Epithelial cell of proximal tubule (primary cell): ENCODE measurements at regions not wholly inside any gene's neighbourhood (a gene's known extent, or its start where the extent isn't known, plus 50 kb on each side); places are given as distances from the start of the nearest gene placed in this dataset.
A peak's percentile ranks its signal among the peaks of the same experiment; 100 is the strongest.
"Not testable (repeated sequence)": the region's sequence is repeated elsewhere in the genome, so short reads cannot be mapped to it uniquely, and the experiment has no call there.

Experiments
- DNase-seq: peaks from one replicate; pipeline ENCODE4 v3.0.0-alpha.2; 2011; ENCODE audit warnings: low read depth
- H3K4me3 ChIP-seq: 2 replicates; pipeline ENCODE4 v1.5.1; 2011; ENCODE audit warnings: low read depth, mild to moderate bottlenecking, low read length
- TF ChIP-seq, protein P1 (sequence below): conservative IDR thresholded peaks from 2 replicates; pipeline ENCODE4 v1.5.1; 2012; ENCODE audit warnings: low read depth, mild to moderate bottlenecking, low read length

DNA sequence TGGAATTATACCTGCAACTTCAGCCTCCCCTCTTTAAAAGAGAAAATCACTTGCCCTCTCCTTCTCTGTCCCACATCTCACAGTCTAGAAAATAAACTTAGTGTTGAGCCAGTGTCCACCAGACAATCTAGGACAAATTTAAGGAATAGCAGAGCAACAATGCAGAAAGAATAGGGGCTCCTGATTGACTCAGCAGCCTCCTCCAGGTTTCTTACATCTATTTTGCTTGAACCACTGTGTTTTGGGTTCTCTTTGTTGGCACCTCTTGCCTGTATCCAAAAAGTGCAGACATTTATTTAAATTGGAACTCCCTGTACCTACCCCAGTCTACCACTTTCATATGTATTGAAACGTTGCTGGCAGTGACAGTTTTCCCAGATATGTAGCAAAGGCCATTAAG, 133.7 kb upstream of the HSF2 start:
- TF ChIP-seq, protein P1, sequence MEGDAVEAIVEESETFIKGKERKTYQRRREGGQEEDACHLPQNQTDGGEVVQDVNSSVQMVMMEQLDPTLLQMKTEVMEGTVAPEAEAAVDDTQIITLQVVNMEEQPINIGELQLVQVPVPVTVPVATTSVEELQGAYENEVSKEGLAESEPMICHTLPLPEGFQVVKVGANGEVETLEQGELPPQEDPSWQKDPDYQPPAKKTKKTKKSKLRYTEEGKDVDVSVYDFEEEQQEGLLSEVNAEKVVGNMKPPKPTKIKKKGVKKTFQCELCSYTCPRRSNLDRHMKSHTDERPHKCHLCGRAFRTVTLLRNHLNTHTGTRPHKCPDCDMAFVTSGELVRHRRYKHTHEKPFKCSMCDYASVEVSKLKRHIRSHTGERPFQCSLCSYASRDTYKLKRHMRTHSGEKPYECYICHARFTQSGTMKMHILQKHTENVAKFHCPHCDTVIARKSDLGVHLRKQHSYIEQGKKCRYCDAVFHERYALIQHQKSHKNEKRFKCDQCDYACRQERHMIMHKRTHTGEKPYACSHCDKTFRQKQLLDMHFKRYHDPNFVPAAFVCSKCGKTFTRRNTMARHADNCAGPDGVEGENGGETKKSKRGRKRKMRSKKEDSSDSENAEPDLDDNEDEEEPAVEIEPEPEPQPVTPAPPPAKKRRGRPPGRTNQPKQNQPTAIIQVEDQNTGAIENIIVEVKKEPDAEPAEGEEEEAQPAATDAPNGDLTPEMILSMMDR = no peak
- H3K4me3 ChIP-seq = no peak overlapping the region
- DNase-seq = no peak

DNA sequence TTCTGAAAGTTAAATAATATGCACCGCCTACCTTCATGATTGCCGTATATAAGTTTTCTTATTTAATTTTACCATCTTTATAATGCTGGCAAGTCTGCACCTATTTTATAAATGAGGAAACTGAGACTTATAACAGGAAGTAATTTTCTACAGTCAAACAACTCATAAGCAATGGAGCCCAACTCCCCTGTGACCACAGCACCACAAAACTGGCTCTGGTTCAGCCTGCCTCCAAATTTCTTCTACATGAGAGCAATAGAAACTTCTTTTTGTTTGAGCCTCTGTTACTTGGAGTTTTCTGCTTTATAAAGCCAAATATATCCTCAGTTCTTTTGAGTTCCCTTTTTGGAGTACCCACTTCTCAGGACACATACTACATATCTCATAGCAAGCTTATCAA, 131.1 kb upstream of the HSF2 start:
- TF ChIP-seq, protein P1 = no peak
- DNase-seq = no peak
- H3K4me3 ChIP-seq = no peak overlapping the region

- peak; percentile 63 for DNase-seq
- no peak overlapping the region for H3K4me3 ChIP-seq
- TF ChIP-seq, protein P1 = no peak
Measured at GRCh38 chr6:122276637-122277036, 122.8 kb upstream of the HSF2 start.

- not testable (repeated sequence) for DNase-seq, H3K4me3 ChIP-seq
Measured at GRCh38 chr6:122280105-122281021, 119.1 kb upstream of the HSF2 start.

DNA sequence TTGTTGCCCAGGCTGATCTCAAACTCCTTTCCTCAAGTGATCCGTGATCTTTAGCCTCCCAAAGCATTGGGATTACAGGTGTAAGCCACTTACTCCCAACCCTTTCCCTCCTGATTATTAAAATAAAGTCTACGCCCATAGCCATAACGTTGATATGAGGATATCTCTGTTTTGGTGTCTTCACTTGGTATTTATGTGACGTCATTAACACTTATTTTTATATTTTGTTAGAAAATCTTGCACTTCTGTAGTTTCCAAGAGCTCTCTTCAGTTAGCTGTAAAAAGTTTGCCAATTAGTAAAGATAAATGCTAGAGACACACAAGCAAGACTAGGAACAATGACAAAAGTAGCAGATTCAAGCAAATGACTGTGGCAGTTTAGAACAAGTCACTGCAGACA, 115.6 kb upstream of the HSF2 start:
- TF ChIP-seq, protein P1 = no peak

GRCh38 chr6:122284848-122285247, 114.6 kb upstream of the HSF2 start:
- H3K4me3 ChIP-seq = no peak overlapping the region
- no peak for DNase-seq
- TF ChIP-seq, protein P1 = no peak

More for the DNA sequence above, 115.6 kb upstream of the HSF2 start:
- no peak for DNase-seq
- H3K4me3 ChIP-seq = no peak overlapping the region

DNA sequence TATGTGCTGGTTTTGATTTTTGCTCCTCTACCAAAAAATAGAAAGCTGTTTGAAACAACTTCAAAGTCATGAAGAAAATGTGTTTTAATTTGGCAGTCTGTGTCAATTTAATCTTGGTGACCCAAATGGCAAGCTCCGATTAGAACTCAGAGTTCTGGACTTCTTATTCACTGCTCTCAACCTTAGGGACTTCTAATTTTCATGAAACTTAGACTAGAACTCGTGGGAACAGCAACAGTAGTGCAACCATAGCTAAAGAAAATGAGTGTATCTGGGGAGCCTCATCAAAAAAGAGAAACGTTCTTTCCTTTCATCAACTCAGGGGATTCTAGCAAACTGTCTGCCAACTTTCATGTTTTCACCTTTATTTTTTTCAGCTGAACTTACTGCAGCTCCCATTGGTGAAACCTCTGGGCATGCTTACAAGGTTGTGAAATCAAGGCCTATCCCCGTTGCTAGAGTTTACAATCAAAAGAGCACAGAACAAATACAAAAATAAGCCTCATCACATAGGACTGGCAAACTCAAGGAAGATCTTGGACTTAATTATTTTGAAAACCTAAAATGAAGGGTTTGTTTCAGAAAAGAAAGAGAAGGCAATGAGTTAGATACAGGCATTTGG, 114.0 kb upstream of the HSF2 start:
- no peak for DNase-seq

More for the DNA sequence above, 114.0 kb upstream of the HSF2 start:
- TF ChIP-seq, protein P1 = no peak
- H3K4me3 ChIP-seq = no peak overlapping the region
